Left renal pelvis (tissue), 4 donors: ENCODE measurements at regions not wholly inside any gene's neighbourhood (a gene's known extent, or its start where the extent isn't known, plus 50 kb on each side); places are given as distances from the start of the nearest gene placed in this dataset.

Source experiments
- DNase-seq, 4 donors: peaks; one replicate each; pipeline ENCODE4 v3.0.0-alpha.2; 2013; ENCODE audit warnings: low read depth in 4 of 4, low spot score in 3 of 4

GRCh38 chr2:226154610-226155009, 645.0 kb downstream of the IRS1 start:
- no peak for DNase-seq

- no peak for DNase-seq
Measured at GRCh38 chr2:226153553-226153952, 646.1 kb downstream of the IRS1 start.

- DNase-seq = no peak
Measured at GRCh38 chr2:226151157-226151556, 648.5 kb downstream of the IRS1 start.

- DNase-seq = no peak
Measured at GRCh38 chr2:226143091-226143490, 656.5 kb downstream of the IRS1 start.

GRCh38 chr2:226142463-226142862, 657.2 kb downstream of the IRS1 start:
- no peak for DNase-seq

- DNase-seq = no peak
Measured at GRCh38 chr2:226140594-226140993, 659.0 kb downstream of the IRS1 start.

- DNase-seq = no peak
Measured at GRCh38 chr2:226139759-226140158, 659.9 kb downstream of the IRS1 start.

GRCh38 chr2:226137201-226137811, 662.3 kb downstream of the IRS1 start:
- DNase-seq = no peak

- DNase-seq = no peak
Measured at GRCh38 chr2:226136739-226137138, 662.9 kb downstream of the IRS1 start.

GRCh38 chr2:226135861-226136548, 663.6 kb downstream of the IRS1 start:
- DNase-seq = no peak

- DNase-seq = no peak
Measured at GRCh38 chr2:226132323-226133215, 667.1 kb downstream of the IRS1 start.

GRCh38 chr2:226131299-226131784, 668.3 kb downstream of the IRS1 start:
- DNase-seq = no peak

GRCh38 chr2:226130192-226130591, 669.4 kb downstream of the IRS1 start:
- no peak for DNase-seq

GRCh38 chr2:226127682-226128081, 671.9 kb downstream of the IRS1 start:
- DNase-seq = no peak

- no peak for DNase-seq
Measured at GRCh38 chr2:226126104-226126503, 673.5 kb downstream of the IRS1 start.

GRCh38 chr2:226125176-226125883, 674.3 kb downstream of the IRS1 start:
- no peak for DNase-seq

- DNase-seq = no peak
Measured at GRCh38 chr2:226124548-226125011, 675.0 kb downstream of the IRS1 start.

GRCh38 chr2:226123300-226123699, 676.3 kb downstream of the IRS1 start:
- DNase-seq = peak in 2 of 4 donors; percentile 29 to 33

GRCh38 chr2:226122041-226122440, 677.6 kb downstream of the IRS1 start:
- DNase-seq = no peak

GRCh38 chr2:226121046-226121738, 678.4 kb downstream of the IRS1 start:
- peak in 3 of 4 donors; percentile 45 to 51 (median 45) for DNase-seq
